GM12891 (cell line): ENCODE measurements at regions not wholly inside any gene's neighbourhood (a gene's known extent, or its start where the extent isn't known, plus 50 kb on each side); places are given as distances from the start of the nearest gene placed in this dataset.
"Not testable (repeated sequence)": the region's sequence is repeated elsewhere in the genome, so short reads cannot be mapped to it uniquely, and the experiment has no call there.

Experiments used
- POLR2A ChIP-seq: IDR thresholded peaks from 2 replicates; pipeline ENCODE4 v1.6.1; 2011; ENCODE audit warnings: low read depth, low read length, control low read depth
- POLR2AphosphoS5 ChIP-seq: IDR thresholded peaks from 2 replicates; pipeline ENCODE4 v1.6.1; 2011; ENCODE audit warnings: low read depth, low read length, control low read depth
- SPI1 ChIP-seq: IDR thresholded peaks from 2 replicates; pipeline ENCODE4 v1.6.1; 2011; ENCODE audit warnings: low read depth, low read length, control low read depth
- TAF1 ChIP-seq: IDR thresholded peaks from 2 replicates; pipeline ENCODE4 v1.6.1; 2011; ENCODE audit warnings: low read depth, low read length, control low read depth

- not testable (repeated sequence) for TF ChIP-seq TAF1, POLR2A, POLR2AphosphoS5, SPI1
Observed at GRCh38 chrX:37925761-37926160, 78.4 kb upstream of the DYNLT3 start.
